ENCODE measurements at regions not wholly inside any gene's neighbourhood (a gene's known extent, or its start where the extent isn't known, plus 50 kb on each side); places are given as distances from the start of the nearest gene placed in this dataset.

- DNase-seq (ENCODE audit: extremely low read depth in 1 of 11, low read depth in 9 of 11, low spot score in 4 of 11), result no peak
Measured at GRCh38 chr20:58600756-58601155, 50.3 kb upstream of the STX16 start.

GRCh38 chr20:58599966-58600365 is 51.1 kb upstream of the STX16 start:
- DNase-seq (ENCODE audit: extremely low read depth in 1 of 11, low read depth in 9 of 11, low spot score in 4 of 11), result no peak

GRCh38 chr20:58598211-58599015 is 52.7 kb upstream of the STX16 start:
- no peak for DNase-seq (ENCODE audit: extremely low read depth in 1 of 11, low read depth in 9 of 11, low spot score in 4 of 11)

- no peak for DNase-seq (ENCODE audit: extremely low read depth in 1 of 11, low read depth in 9 of 11, low spot score in 4 of 11)
Measured at GRCh38 chr20:58597249-58597891, 53.7 kb upstream of the STX16 start.

GRCh38 chr20:58596750-58597248 is 54.3 kb upstream of the STX16 start:
- DNase-seq (ENCODE audit: extremely low read depth in 1 of 11, low read depth in 9 of 11, low spot score in 4 of 11), result no peak

- no peak for DNase-seq (ENCODE audit: extremely low read depth in 1 of 11, low read depth in 9 of 11, low spot score in 4 of 11)
Measured at GRCh38 chr20:58596244-58596643, 54.8 kb upstream of the STX16 start.

- DNase-seq (ENCODE audit: extremely low read depth in 1 of 11, low read depth in 9 of 11, low spot score in 4 of 11), result no peak
Measured at GRCh38 chr20:58595167-58595566, 55.9 kb upstream of the STX16 start.

GRCh38 chr20:58593880-58594638 is 57.0 kb upstream of the STX16 start:
- no peak for DNase-seq (ENCODE audit: extremely low read depth in 1 of 11, low read depth in 9 of 11, low spot score in 4 of 11)

- DNase-seq (ENCODE audit: extremely low read depth in 1 of 11, low read depth in 9 of 11, low spot score in 4 of 11), result no peak
Measured at GRCh38 chr20:58592076-58592695, 58.9 kb upstream of the STX16 start.

GRCh38 chr20:58590679-58591473 is 60.2 kb upstream of the STX16 start:
- no peak for DNase-seq (ENCODE audit: extremely low read depth in 1 of 11, low read depth in 9 of 11, low spot score in 4 of 11)

- no peak for DNase-seq (ENCODE audit: extremely low read depth in 1 of 11, low read depth in 9 of 11, low spot score in 4 of 11)
Measured at GRCh38 chr20:58587467-58587866, 63.6 kb upstream of the STX16 start.

- DNase-seq (ENCODE audit: extremely low read depth in 1 of 11, low read depth in 9 of 11, low spot score in 4 of 11), result no peak
Measured at GRCh38 chr20:58586565-58587093, 64.5 kb upstream of the STX16 start.

- DNase-seq (ENCODE audit: extremely low read depth in 1 of 11, low read depth in 9 of 11, low spot score in 4 of 11), result no peak
Measured at GRCh38 chr20:58585753-58586540, 65.1 kb upstream of the STX16 start.

- peak in 1 of 11 donors; percentile 46 for DNase-seq (ENCODE audit: extremely low read depth in 1 of 11, low read depth in 9 of 11, low spot score in 4 of 11)
Measured at GRCh38 chr20:58584881-58585752, 66.0 kb upstream of the STX16 start.

GRCh38 chr20:58584051-58584824 is 66.8 kb upstream of the STX16 start:
- no peak for DNase-seq (ENCODE audit: extremely low read depth in 1 of 11, low read depth in 9 of 11, low spot score in 4 of 11)

- no peak for DNase-seq (ENCODE audit: extremely low read depth in 1 of 11, low read depth in 9 of 11, low spot score in 4 of 11)
Measured at GRCh38 chr20:58583586-58583985, 67.5 kb upstream of the STX16 start.

Measured in renal cortex interstitium (tissue), 11 donors.